ENCODE measurements at regions not wholly inside any gene's neighbourhood (a gene's known extent, or its start where the extent isn't known, plus 50 kb on each side); places are given as distances from the start of the nearest gene placed in this dataset.

- Histone ChIP-seq H3K27ac (no peak overlapping the region), H3K9me2 (ENCODE audit: insufficient read depth) (no peaks in the 10 kb centered on the region), H3K4me3 (no peak overlapping the region), H4K20me1 (ENCODE audit: insufficient read depth) (no peaks in the 10 kb centered on the region), H3F3A (ENCODE audit: insufficient read depth, low read depth) (peaks cover 10% of the 10 kb centered on the region), H3K9me3 (ENCODE audit: insufficient read depth, low read depth) (no peaks in the 10 kb centered on the region), H3K4me2 (no peak overlapping the region), H3K36me3 (ENCODE audit: low read depth) (no peaks in the 10 kb centered on the region), H3K4me1 (replicated peaks; ENCODE audit: insufficient read depth) (peaks cover 16% of the 10 kb centered on the region), H3K79me2 (ENCODE audit: low read depth) (no peaks in the 10 kb centered on the region), H2AFZ (no peak overlapping the region), H3K27me3 (ENCODE audit: insufficient read depth, low read depth) (no peaks in the 10 kb centered on the region)
- intact Hi-C loops (cut with micrococcal nuclease; ENCODE audit: unreplicated experiment) = no loop called here
- TF ChIP-seq CTCF (conservative IDR thresholded peaks at IDR 0.05) (no peak), EZH2 (IDR thresholded peaks at IDR 0.05; ENCODE audit: low read depth) (no peak)
- BruUV-seq (replicated peaks) = no TSS peak
- no peak for DNase-seq
- ChIA-PET CTCF (no interaction called here), POLR2A (ENCODE audit: unreplicated experiment) (no interaction called here)
Observed at GRCh38 chr14:38330275-38330674, 74.4 kb upstream of the CLEC14A start.

DNA sequence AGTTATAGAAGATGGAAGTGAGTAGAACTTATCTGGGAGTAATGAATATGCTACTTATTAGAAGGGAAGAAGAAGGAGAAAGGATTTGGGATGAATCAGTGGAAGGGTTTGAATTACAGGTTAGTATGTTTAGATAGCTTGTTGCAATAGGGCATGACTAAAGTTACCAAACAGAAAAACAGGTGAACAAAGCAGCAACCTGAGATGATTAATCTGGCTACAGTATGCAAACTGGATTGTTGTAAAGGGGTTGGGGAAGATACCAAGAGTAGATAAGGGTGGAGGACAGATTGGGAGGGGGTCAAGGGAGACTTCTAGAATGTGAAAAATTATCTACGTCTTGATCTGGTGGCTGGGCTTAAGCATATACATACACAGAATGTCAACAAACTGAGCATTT lies 73.4 kb upstream of the CLEC14A start:
- Histone ChIP-seq H3K36me3 (ENCODE audit: low read depth) (no peaks in the 10 kb centered on the region), H4K20me1 (ENCODE audit: insufficient read depth) (no peaks in the 10 kb centered on the region), H3K27ac (no peak overlapping the region), H2AFZ (no peak overlapping the region), H3K27me3 (ENCODE audit: insufficient read depth, low read depth) (no peaks in the 10 kb centered on the region), H3K79me2 (ENCODE audit: low read depth) (no peaks in the 10 kb centered on the region), H3K4me2 (peak overlapping the region; percentile 16; the same call in 1 of the 2 replicates), H3K4me1 (replicated peaks; ENCODE audit: insufficient read depth) (peaks cover 16% of the 10 kb centered on the region), H3F3A (ENCODE audit: insufficient read depth, low read depth) (peaks cover 10% of the 10 kb centered on the region), H3K9me3 (ENCODE audit: insufficient read depth, low read depth) (no peaks in the 10 kb centered on the region), H3K9me2 (ENCODE audit: insufficient read depth) (no peaks in the 10 kb centered on the region), H3K4me3 (no peak overlapping the region)
- intact Hi-C loops (cut with micrococcal nuclease; ENCODE audit: unreplicated experiment) = no loop called here
- TF ChIP-seq CTCF (conservative IDR thresholded peaks at IDR 0.05) (no peak), EZH2 (IDR thresholded peaks at IDR 0.05; ENCODE audit: low read depth) (no peak)
- no TSS peak for BruUV-seq (replicated peaks)
- POLR2A ChIA-PET (ENCODE audit: unreplicated experiment) = interaction anchor here (0.7 kb wide), 1 partner anchor 38 kb away, joined by 4 read pairs; no protein-coding TSS in a partner anchor
- peak in 1 of 2 experiments; percentile 83 for DNase-seq
- CTCF ChIA-PET = no interaction called here

GRCh38 chr14:38316922-38317321 lies 61.0 kb upstream of the CLEC14A start:
- Histone ChIP-seq H3K27me3 (ENCODE audit: insufficient read depth, low read depth) (no peaks in the 10 kb centered on the region), H3K27ac (no peak overlapping the region), H3K36me3 (ENCODE audit: low read depth) (no peaks in the 10 kb centered on the region), H3K9me3 (ENCODE audit: insufficient read depth, low read depth) (no peaks in the 10 kb centered on the region), H4K20me1 (ENCODE audit: insufficient read depth) (no peaks in the 10 kb centered on the region), H3K79me2 (ENCODE audit: low read depth) (no peaks in the 10 kb centered on the region), H3K4me2 (no peak overlapping the region), H2AFZ (no peak overlapping the region), H3F3A (ENCODE audit: insufficient read depth, low read depth) (no peaks in the 10 kb centered on the region), H3K4me1 (replicated peaks; ENCODE audit: insufficient read depth) (no peaks in the 10 kb centered on the region), H3K4me3 (no peak overlapping the region), H3K9me2 (ENCODE audit: insufficient read depth) (no peaks in the 10 kb centered on the region)
- no TSS peak for BruUV-seq (replicated peaks)
- TF ChIP-seq EZH2 (IDR thresholded peaks at IDR 0.05; ENCODE audit: low read depth) (no peak), CTCF (conservative IDR thresholded peaks at IDR 0.05) (no peak)
- ChIA-PET POLR2A (ENCODE audit: unreplicated experiment) (no interaction called here), CTCF (no interaction called here)
- no peak for DNase-seq
- intact Hi-C loops (cut with micrococcal nuclease; ENCODE audit: unreplicated experiment) = no loop called here
